Type B pancreatic cell (in vitro differentiated cells): ENCODE measurements at regions not wholly inside any gene's neighbourhood (a gene's known extent, or its start where the extent isn't known, plus 50 kb on each side); places are given as distances from the start of the nearest gene placed in this dataset.
A peak's percentile ranks its signal among the peaks of the same experiment; 100 is the strongest.

ENCODE experiments used
- DNase-seq: peaks from one replicate; pipeline ENCODE4 v3.0.0; 2021; ENCODE audit warnings: mixed read lengths; ENCODE audit not compliant: unreplicated experiment; ENCODE audit errors: extremely low spot score
- H3K27ac Mint-ChIP-seq: 2 replicates; pipeline ENCODE4 v1.8.0; 2021; ENCODE audit warnings: mild to moderate bottlenecking, mixed read lengths
- H3K27me3 Mint-ChIP-seq: 2 replicates; pipeline ENCODE4 v1.8.0; 2021; ENCODE audit warnings: mixed read lengths
- H3K36me3 Mint-ChIP-seq: 2 replicates; pipeline ENCODE4 v1.8.0; 2021; ENCODE audit warnings: mixed read lengths
- H3K4me1 Mint-ChIP-seq: one replicate; pipeline ENCODE4 v1.8.0; 2021; ENCODE audit warnings: mixed read lengths; ENCODE audit not compliant: unreplicated experiment
- H3K4me3 Mint-ChIP-seq: 2 replicates; pipeline ENCODE4 v1.8.0; 2021; ENCODE audit warnings: mild to moderate bottlenecking, mixed read lengths
- H3K9me3 Mint-ChIP-seq: 2 replicates; pipeline ENCODE4 v1.8.0; 2021; ENCODE audit warnings: mixed read lengths
- CTCF ChIP-seq: fragments of 200-600 bp; sonication (generic); conservative IDR thresholded peaks from 2 replicates; pipeline ENCODE4 v1.5.0; 2021; ENCODE audit warnings: antibody characterized with exemption, mild to moderate bottlenecking

GRCh38 chr6:44721954-44722578 is 334.6 kb downstream of the CDC5L start:
- Mint-ChIP-seq H3K4me1 (peaks cover 20% of the 10 kb centered on the region), H3K36me3 (no peaks in the 10 kb centered on the region), H3K27me3 (peaks cover 16% of the 10 kb centered on the region), H3K4me3 (no peak overlapping the region), H3K9me3 (no peaks in the 10 kb centered on the region), H3K27ac (no peak overlapping the region)
- DNase-seq = peak; percentile 20
- no peak for TF ChIP-seq CTCF

- no peak for TF ChIP-seq CTCF
- Mint-ChIP-seq H3K4me3 (no peak overlapping the region), H3K9me3 (no peaks in the 10 kb centered on the region), H3K4me1 (peaks cover 20% of the 10 kb centered on the region), H3K27me3 (peaks cover 13% of the 10 kb centered on the region), H3K36me3 (no peaks in the 10 kb centered on the region), H3K27ac (no peak overlapping the region)
- no peak for DNase-seq
These were observed 335.2 kb downstream of the CDC5L start for GRCh38 chr6:44722736-44723135.

- H3K9me3 Mint-ChIP-seq = no peaks in the 10 kb centered on the region
- H3K4me3 Mint-ChIP-seq = no peak overlapping the region
- DNase-seq = peak; percentile 22
- no peaks in the 10 kb centered on the region for H3K36me3 Mint-ChIP-seq
- TF ChIP-seq CTCF = no peak
- no peak overlapping the region for H3K27ac Mint-ChIP-seq
- H3K4me1 Mint-ChIP-seq = peaks cover 20% of the 10 kb centered on the region
- peaks cover 8% of the 10 kb centered on the region for H3K27me3 Mint-ChIP-seq
These were observed 336.1 kb downstream of the CDC5L start for GRCh38 chr6:44723439-44724197.

- H3K4me1 Mint-ChIP-seq = peaks cover 20% of the 10 kb centered on the region
- H3K36me3 Mint-ChIP-seq = no peaks in the 10 kb centered on the region
- no peak overlapping the region for H3K4me3 Mint-ChIP-seq
- peak; percentile 15 for DNase-seq
- H3K27ac Mint-ChIP-seq = no peak overlapping the region
- H3K27me3 Mint-ChIP-seq = no peaks in the 10 kb centered on the region
- no peak for TF ChIP-seq CTCF
- no peaks in the 10 kb centered on the region for H3K9me3 Mint-ChIP-seq
These were observed 337.6 kb downstream of the CDC5L start for GRCh38 chr6:44725070-44725469.

- no peak overlapping the region for H3K4me3 Mint-ChIP-seq
- no peaks in the 10 kb centered on the region for H3K9me3 Mint-ChIP-seq
- H3K4me1 Mint-ChIP-seq = peaks cover 22% of the 10 kb centered on the region
- H3K36me3 Mint-ChIP-seq = no peaks in the 10 kb centered on the region
- no peak overlapping the region for H3K27ac Mint-ChIP-seq
- TF ChIP-seq CTCF = no peak
- no peak for DNase-seq
- no peaks in the 10 kb centered on the region for H3K27me3 Mint-ChIP-seq
These were observed 340.4 kb downstream of the CDC5L start for GRCh38 chr6:44727651-44728630.
